Muscle of leg (tissue), 3 donors: ENCODE measurements at regions not wholly inside any gene's neighbourhood (a gene's known extent, or its start where the extent isn't known, plus 50 kb on each side); places are given as distances from the start of the nearest gene placed in this dataset.
A peak's percentile ranks its signal among the peaks of the same experiment; 100 is the strongest.

ENCODE experiments used
- DNase-seq: peaks from one replicate; pipeline ENCODE4 v3.0.0; 2013
- H3K27ac ChIP-seq: one replicate; pipeline ENCODE4 v1.5.1; 2013; ENCODE audit warnings: mild to moderate bottlenecking, low read length, control low read depth
- H3K27me3 ChIP-seq: one replicate; pipeline ENCODE4 v1.6.1; 2013; ENCODE audit warnings: low read length; ENCODE audit not compliant: control insufficient read depth, insufficient read depth
- H3K36me3 ChIP-seq: one replicate; pipeline ENCODE4 v1.6.1; 2013; ENCODE audit warnings: low read length; ENCODE audit not compliant: control insufficient read depth, insufficient read depth
- H3K4me1 ChIP-seq: one replicate; pipeline ENCODE4 v1.6.1; 2013; ENCODE audit warnings: low read length; ENCODE audit not compliant: control insufficient read depth, insufficient read depth
- H3K4me3 ChIP-seq: one replicate; pipeline ENCODE4 v1.5.1; 2013; ENCODE audit warnings: low read length, control low read depth
- H3K9me3 ChIP-seq: replicated peaks from 2 replicates; pipeline ENCODE4 v1.6.1; 2013; ENCODE audit warnings: low read depth, low read length; ENCODE audit not compliant: control insufficient read depth
- WGBS: methylation state at CpG from one replicate; pipeline ENCODE4 v1.1.5; 2013; ENCODE audit warnings: missing lambda C conversion rate; ENCODE audit not compliant: insufficient coverage; 5-methylcytosine and 5-hydroxymethylcytosine counted together

- H3K36me3 ChIP-seq = no peaks in the 10 kb centered on the region
- no CpG with 5 or more reads among the region's 2 CpGs for WGBS
- H3K4me3 ChIP-seq = no peak overlapping the region
- no peaks in the 10 kb centered on the region for H3K27me3 ChIP-seq
- no peak for DNase-seq
- no peak overlapping the region for H3K27ac ChIP-seq
- no peaks in the 10 kb centered on the region for H3K4me1 ChIP-seq
- no peaks in the 10 kb centered on the region for H3K9me3 ChIP-seq
Measured at GRCh38 chr7:115549910-115550309, 480.7 kb downstream of the TFEC start.

- no CpG with 5 or more reads among the region's 1 CpG for WGBS
Measured at GRCh38 chr7:115548756-115549155, 481.8 kb downstream of the TFEC start.

GRCh38 chr7:115546790-115547189, 483.8 kb downstream of the TFEC start:
- no peak for DNase-seq
- Histone ChIP-seq H3K9me3 (no peaks in the 10 kb centered on the region), H3K4me3 (no peak overlapping the region), H3K27ac (no peak overlapping the region), H3K27me3 (no peaks in the 10 kb centered on the region), H3K36me3 (no peaks in the 10 kb centered on the region), H3K4me1 (no peaks in the 10 kb centered on the region)

More at GRCh38 chr7:115548756-115549155, 481.8 kb downstream of the TFEC start:
- H3K9me3 ChIP-seq = no peaks in the 10 kb centered on the region
- H3K27ac ChIP-seq = no peak overlapping the region
- H3K27me3 ChIP-seq = no peaks in the 10 kb centered on the region
- H3K4me1 ChIP-seq = no peaks in the 10 kb centered on the region
- no peak overlapping the region for H3K4me3 ChIP-seq
- DNase-seq = no peak
- H3K36me3 ChIP-seq = no peaks in the 10 kb centered on the region

GRCh38 chr7:115533785-115534184, 496.8 kb downstream of the TFEC start:
- Histone ChIP-seq H3K4me3 (no peak overlapping the region), H3K27ac (no peak overlapping the region), H3K27me3 (no peaks in the 10 kb centered on the region), H3K36me3 (no peaks in the 10 kb centered on the region), H3K4me1 (no peaks in the 10 kb centered on the region), H3K9me3 (no peaks in the 10 kb centered on the region)
- DNase-seq = no peak
- no CpG with 5 or more reads among the region's 1 CpG for WGBS

- Histone ChIP-seq H3K36me3 (no peaks in the 10 kb centered on the region), H3K4me3 (no peak overlapping the region), H3K9me3 (peaks cover 6% of the 10 kb centered on the region), H3K27ac (no peak overlapping the region), H3K4me1 (no peaks in the 10 kb centered on the region), H3K27me3 (no peaks in the 10 kb centered on the region)
- WGBS = no CpG with 5 or more reads among the region's 3 CpGs
- DNase-seq = no peak
Measured at GRCh38 chr7:115526278-115526677, 504.3 kb downstream of the TFEC start.

- no peak for DNase-seq
- no peak overlapping the region for H3K4me3 ChIP-seq
- no peaks in the 10 kb centered on the region for H3K36me3 ChIP-seq
- no peaks in the 10 kb centered on the region for H3K4me1 ChIP-seq
- H3K9me3 ChIP-seq = peaks cover 6% of the 10 kb centered on the region
- H3K27ac ChIP-seq = no peak overlapping the region
- no peaks in the 10 kb centered on the region for H3K27me3 ChIP-seq
- no CpG with 5 or more reads among the region's 3 CpGs for WGBS
Measured at GRCh38 chr7:115522174-115522573, 508.4 kb downstream of the TFEC start.

- no peaks in the 10 kb centered on the region for H3K9me3 ChIP-seq
- no peak overlapping the region for H3K27ac ChIP-seq
- no peak overlapping the region for H3K4me3 ChIP-seq
- H3K27me3 ChIP-seq = no peaks in the 10 kb centered on the region
- no peaks in the 10 kb centered on the region for H3K36me3 ChIP-seq
- no peaks in the 10 kb centered on the region for H3K4me1 ChIP-seq
- WGBS = no CpG with 5 or more reads among the region's 2 CpGs
- no peak for DNase-seq
Measured at GRCh38 chr7:115516341-115516740, 514.2 kb downstream of the TFEC start.

- no peak overlapping the region for H3K27ac ChIP-seq
Measured at GRCh38 chr7:115511330-115511729, 519.2 kb downstream of the TFEC start.

GRCh38 chr7:115505136-115505535, 525.4 kb downstream of the TFEC start:
- DNase-seq = no peak
- no peaks in the 10 kb centered on the region for H3K4me1 ChIP-seq
- H3K27me3 ChIP-seq = no peaks in the 10 kb centered on the region

More at GRCh38 chr7:115511330-115511729, 519.2 kb downstream of the TFEC start:
- H3K4me3 ChIP-seq = no peak overlapping the region
- H3K9me3 ChIP-seq = no peaks in the 10 kb centered on the region
- no CpG with 5 or more reads among the region's 3 CpGs for WGBS
- no peaks in the 10 kb centered on the region for H3K27me3 ChIP-seq
- no peaks in the 10 kb centered on the region for H3K4me1 ChIP-seq
- H3K36me3 ChIP-seq = no peaks in the 10 kb centered on the region
- no peak for DNase-seq

GRCh38 chr7:115499956-115500355, 530.6 kb downstream of the TFEC start:
- DNase-seq = peak; percentile 2
- Histone ChIP-seq H3K27me3 (no peaks in the 10 kb centered on the region), H3K4me3 (no peak overlapping the region), H3K27ac (no peak overlapping the region), H3K36me3 (no peaks in the 10 kb centered on the region), H3K4me1 (no peaks in the 10 kb centered on the region), H3K9me3 (no peaks in the 10 kb centered on the region)
- WGBS = no CpG with 5 or more reads among the region's 3 CpGs

More at GRCh38 chr7:115505136-115505535, 525.4 kb downstream of the TFEC start:
- Histone ChIP-seq H3K4me3 (no peak overlapping the region), H3K27ac (no peak overlapping the region), H3K36me3 (no peaks in the 10 kb centered on the region), H3K9me3 (no peaks in the 10 kb centered on the region)

- Histone ChIP-seq H3K9me3 (no peaks in the 10 kb centered on the region), H3K27ac (no peak overlapping the region), H3K4me1 (no peaks in the 10 kb centered on the region), H3K27me3 (no peaks in the 10 kb centered on the region), H3K36me3 (no peaks in the 10 kb centered on the region), H3K4me3 (no peak overlapping the region)
- WGBS = 88% methylated on average over 2 of the region's 5 CpGs
- DNase-seq = no peak
Measured at GRCh38 chr7:115496006-115496405, 534.6 kb downstream of the TFEC start.
